IMR-90 (cell line): ENCODE measurements at regions not wholly inside any gene's neighbourhood (a gene's known extent, or its start where the extent isn't known, plus 50 kb on each side); places are given as distances from the start of the nearest gene placed in this dataset.

ENCODE experiments used
- ATAC-seq: fragments of 200-7000 bp; cut with Tn5 transposase; 2 replicates; pipeline ENCODE4 v1.9.1; 2020; ENCODE audit warnings: low read depth, mild to moderate bottlenecking, moderate library complexity
- BruUV-seq: library from RNA; stranded (reverse); fragments of 400-500 nt; replicated peaks from 2 replicates; lab custom pipeline; 2021; lab: Mats Ljungman, UMichigan
- CTCF ChIA-PET: fragments of 300-600 bp; formaldehyde crosslinking; extraction: SDS; loops from one replicate; lab custom pipeline; 2021; ENCODE audit warnings: antibody characterized with exemption; lab: Yijun Ruan, JAX
- POLR2A ChIA-PET: fragments of 300-600 bp; sonication (Branson Sonifier 250); formaldehyde crosslinking; loops from one replicate; lab custom pipeline; 2022; ENCODE audit warnings: antibody characterized with exemption; ENCODE audit not compliant: unreplicated experiment; lab: Charles Lee
- DNase-seq: peaks from one replicate; pipeline ENCODE4 v3.0.0; 2013
- H2AFZ ChIP-seq: replicated peaks from 2 replicates; pipeline ENCODE3; 2013; ENCODE audit warnings: low read length, mild to moderate bottlenecking; ENCODE audit not compliant: poor library complexity
- H2AK5ac ChIP-seq: 2 replicates; pipeline ENCODE4 v1.6.1; 2013; ENCODE audit warnings: low read depth, low read length, inconsistent platforms
- H2AK9ac ChIP-seq: replicated peaks from 2 replicates; pipeline ENCODE3; 2013; ENCODE audit warnings: mild to moderate bottlenecking, low read depth, low read length, moderate library complexity; ENCODE audit not compliant: poor library complexity
- H2BK120ac ChIP-seq: 2 replicates; pipeline ENCODE4 v1.6.1; 2013; ENCODE audit warnings: low read depth, low read length, inconsistent platforms
- H2BK15ac ChIP-seq: 3 replicates; pipeline ENCODE4 v1.6.1; 2013; ENCODE audit warnings: low read depth, low read length, inconsistent platforms
- H2BK20ac ChIP-seq: 2 replicates; pipeline ENCODE4 v1.6.1; 2013; ENCODE audit warnings: low read depth, mild to moderate bottlenecking, inconsistent platforms, low read length, moderate library complexity
- H2BK5ac ChIP-seq: 2 replicates; pipeline ENCODE4 v1.6.1; 2013; ENCODE audit warnings: mild to moderate bottlenecking, low read depth, low read length, inconsistent platforms; ENCODE audit not compliant: poor library complexity, severe bottlenecking
- H3K14ac ChIP-seq: replicated peaks from 2 replicates; pipeline ENCODE4 v1.6.1; 2013; ENCODE audit warnings: low read depth, low read length, inconsistent platforms
- H3K18ac ChIP-seq: 2 replicates; pipeline ENCODE4 v1.6.1; 2013; ENCODE audit warnings: low read depth, low read length, control low read depth
- H3K23ac ChIP-seq: 2 replicates; pipeline ENCODE4 v1.6.1; 2013; ENCODE audit warnings: low read depth, low read length, inconsistent platforms
- H3K27ac ChIP-seq: 2 replicates; pipeline ENCODE4 v1.5.1; 2013; ENCODE audit warnings: mild to moderate bottlenecking, control low read depth, low read length; ENCODE audit not compliant: insufficient read depth
- H3K27me3 ChIP-seq: 2 replicates; pipeline ENCODE4 v1.6.1; 2013; ENCODE audit warnings: low read length; ENCODE audit not compliant: control insufficient read depth, insufficient read depth
- H3K36me3 ChIP-seq: 2 replicates; pipeline ENCODE4 v1.6.1; 2013; ENCODE audit warnings: low read length, mixed read lengths; ENCODE audit not compliant: control insufficient read depth, insufficient read depth
- H3K4ac ChIP-seq: 2 replicates; pipeline ENCODE4 v1.6.1; 2013; ENCODE audit warnings: low read depth, low read length, inconsistent platforms
- H3K4me1 ChIP-seq: 2 replicates; pipeline ENCODE4 v1.6.1; 2013; ENCODE audit warnings: low read length, mixed read lengths; ENCODE audit not compliant: control insufficient read depth, insufficient read depth
- H3K4me2 ChIP-seq: 2 replicates; pipeline ENCODE4 v1.6.1; 2013; ENCODE audit warnings: low read depth, mild to moderate bottlenecking, control low read depth, low read length, moderate library complexity
- H3K4me3 ChIP-seq: 2 replicates; pipeline ENCODE4 v1.5.1; 2013; ENCODE audit warnings: low read depth, mild to moderate bottlenecking, control low read depth, low read length, moderate library complexity; ENCODE audit not compliant: insufficient read depth
- H3K56ac ChIP-seq: 2 replicates; pipeline ENCODE4 v1.6.1; 2013; ENCODE audit warnings: low read length, inconsistent platforms; ENCODE audit not compliant: insufficient read depth; ENCODE audit errors: extremely low read depth
- H3K79me1 ChIP-seq, 2 experiments: 2 replicates each; pipeline ENCODE4 v1.6.1; 2013; ENCODE audit warnings: low read length in 2 of 2, inconsistent platforms in 1 of 2, low read depth in 1 of 2
- H3K9ac ChIP-seq: 2 replicates; pipeline ENCODE4 v1.6.1; 2013; ENCODE audit warnings: low read depth, low read length, control low read depth
- H3K9me1 ChIP-seq: 2 replicates; pipeline ENCODE4 v1.6.1; 2013; ENCODE audit warnings: low read length, inconsistent platforms; ENCODE audit not compliant: insufficient read depth
- H3K9me3 ChIP-seq: 2 replicates; pipeline ENCODE4 v1.6.1; 2013; ENCODE audit warnings: low read length; ENCODE audit not compliant: control insufficient read depth, insufficient read depth
- H4K20me1 ChIP-seq: 2 replicates; pipeline ENCODE4 v1.6.1; 2013; ENCODE audit warnings: low read length, inconsistent platforms; ENCODE audit not compliant: insufficient read depth
- H4K5ac ChIP-seq: 2 replicates; pipeline ENCODE4 v1.6.1; 2013; ENCODE audit warnings: mild to moderate bottlenecking, low read depth, low read length, control low read depth
- H4K8ac ChIP-seq, 2 experiments: 2 replicates each; pipeline ENCODE4 v1.6.1; 2013; ENCODE audit warnings: low read depth in 2 of 2, low read length in 2 of 2, control low read depth in 1 of 2, inconsistent platforms in 1 of 2
- H4K91ac ChIP-seq: 2 replicates; pipeline ENCODE4 v1.6.1; 2013; ENCODE audit warnings: low read depth, low read length, inconsistent platforms; ENCODE audit not compliant: insufficient read depth
- CEBPB ChIP-seq: IDR thresholded peaks from 2 replicates; pipeline ENCODE4 v1.6.1; 2012; ENCODE audit warnings: low read depth, low read length, improper control_type of control experiment
- CHD1 ChIP-seq: IDR thresholded peaks from 2 replicates; pipeline ENCODE4 v1.6.1; 2012; ENCODE audit warnings: low read depth, low read length, improper control_type of control experiment
- MAZ ChIP-seq: IDR thresholded peaks from 2 replicates; pipeline ENCODE4 v1.6.1; 2012; ENCODE audit warnings: low read depth, mild to moderate bottlenecking, low read length, improper control_type of control experiment, moderate library complexity, borderline replicate concordance
- NFE2L2 ChIP-seq: fragments of 150-350 bp; IDR thresholded peaks from 2 replicates; pipeline ENCODE4 v1.6.1; 2016; ENCODE audit warnings: low read depth, mild to moderate bottlenecking, low read length
- WGBS, 2 experiments: methylation state at CpG; one replicate each; pipeline versions ENCODE4 v1.1.5 to v1.1.7; 2013; ENCODE audit warnings: missing lambda C conversion rate in 2 of 2; ENCODE audit not compliant: insufficient read length in 1 of 2; ENCODE audit errors: extremely low coverage in 2 of 2; 5-methylcytosine and 5-hydroxymethylcytosine counted together
- dilution Hi-C: fragments of 300-500 bp; cut with HindIII; formaldehyde crosslinking; loops from one replicate; pipeline ENCODE4 v1.14.3; 2018; ENCODE audit warnings: low sequenced_read_pairs; ENCODE audit not compliant: unreplicated experiment
- in situ Hi-C: fragments of 300-500 bp; cut with MboI; formaldehyde crosslinking; loops from 3 replicates; pipeline ENCODE4 v1.14.3; 2019; ENCODE audit warnings: low sequenced_read_pairs, inconsistent platforms, mixed read lengths
- intact Hi-C: fragments of 100-400 bp; cut with micrococcal nuclease; formaldehyde crosslinking; loops from 2 replicates; pipeline ENCODE4 v1.10.0; 2022

DNA sequence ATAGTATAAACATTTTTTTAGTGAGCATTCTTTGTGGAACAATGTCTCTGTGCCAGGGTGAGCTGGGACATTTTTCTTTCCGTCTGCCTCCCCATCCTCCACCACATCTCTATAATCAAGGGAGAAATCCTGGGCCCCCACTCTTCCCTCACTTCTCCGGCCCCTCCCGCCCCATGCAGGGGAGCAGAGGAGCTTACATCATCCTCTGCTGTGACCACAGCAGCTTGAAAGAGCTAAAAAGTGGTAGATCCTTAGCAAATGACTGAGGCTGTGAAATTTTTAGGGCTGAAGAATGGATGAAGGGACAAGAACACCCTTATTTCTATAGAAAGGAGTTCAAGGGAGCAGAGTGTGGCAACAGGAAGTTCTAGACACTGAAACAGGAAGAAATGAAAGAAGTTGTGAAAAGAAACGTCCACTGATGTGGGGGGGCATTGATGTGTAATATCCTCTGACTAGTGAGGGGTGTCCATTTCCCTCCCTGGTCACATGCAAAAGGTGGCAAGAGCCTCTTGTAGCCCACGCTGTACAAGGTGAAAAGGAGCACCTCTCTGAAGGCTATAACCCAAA lies 380.3 kb upstream of the JARID2 start:
- Histone ChIP-seq H2AK9ac (peak overlapping the region; percentile 2), H4K20me1 (no peaks in the 10 kb centered on the region), H3K4me3 (no peak overlapping the region), H3K4me1 (peaks cover 11% of the 10 kb centered on the region), H2BK5ac (peak overlapping the region; percentile 4), H2BK15ac (peak overlapping the region; percentile 61; the same call in 2 of the 3 replicates), H3K23ac (peak overlapping the region; percentile 21; the same call in 1 of the 2 replicates), H2BK20ac (peak overlapping the region; percentile 97), H2AK5ac (peak overlapping the region; percentile 36), H3K56ac (peak overlapping the region; percentile 17; the same call in 1 of the 2 replicates), H3K27ac (peak overlapping the region; percentile 7; the same call in 1 of the 2 replicates), H3K9me3 (no peaks in the 10 kb centered on the region), H3K9ac (no peak overlapping the region), H4K5ac (peak overlapping the region; percentile 98), H3K36me3 (no peaks in the 10 kb centered on the region), H2BK120ac (peak overlapping the region; percentile 66), H4K8ac (peak overlapping the region; percentile 81 to 85), H3K4ac (peak overlapping the region; percentile 92), H3K79me1 (no peaks in the 10 kb centered on the region), H4K91ac (peak overlapping the region; percentile 83), H3K9me1 (peaks cover 6% of the 10 kb centered on the region), H3K14ac (peak overlapping the region; percentile 97), H3K18ac (peak overlapping the region; percentile 92), H2AFZ (peak overlapping the region; percentile 84), H3K4me2 (peak overlapping the region; percentile 16), H3K27me3 (no peaks in the 10 kb centered on the region)
- peak; percentile 85 for ATAC-seq
- dilution Hi-C loops: no loop called here
- no TSS peak for BruUV-seq
- intact Hi-C loops: no loop called here
- DNase-seq: peak; percentile 49
- TF ChIP-seq CHD1 (no peak), NFE2L2 (no peak), CEBPB (peak; percentile 33; the same call in 1 of the 2 replicates), MAZ (peak; percentile 67; the same call in 1 of the 2 replicates)
- 0% methylated on average over 1 of the region's 5 CpGs; no CpG with 5 or more reads in 1 of the 2 experiments for WGBS, 2 experiments
- ChIA-PET POLR2A (interaction anchor here (0.7 kb wide), 1 partner anchor 446 kb away, joined by 5 read pairs; no protein-coding TSS in a partner anchor), CTCF (no interaction called here)
- in situ Hi-C loops: no loop called here
